ENCODE measurements at regions not wholly inside any gene's neighbourhood (a gene's known extent, or its start where the extent isn't known, plus 50 kb on each side); places are given as distances from the start of the nearest gene placed in this dataset.
"Not testable (repeated sequence)": the region's sequence is repeated elsewhere in the genome, so short reads cannot be mapped to it uniquely, and the experiment has no call there.

- H3K9me2 ChIP-seq (ENCODE audit: insufficient read depth, low read length), result no peaks in the 10 kb centered on the region
- no peak overlapping the region for H2AFZ ChIP-seq (ENCODE audit: low read length)
- no peak for TF ChIP-seq CTCF (conservative IDR thresholded peaks at IDR 0.05; ENCODE audit: low read length)
- no peaks in the 10 kb centered on the region for H3K36me3 ChIP-seq (ENCODE audit: insufficient read depth, low read length)
- H3K4me3 ChIP-seq (ENCODE audit: low read depth, low read length, poor library complexity, severe bottlenecking), result no peak overlapping the region
- H3K4me1 ChIP-seq (ENCODE audit: insufficient read depth, low read length, poor library complexity, severe bottlenecking), result no peaks in the 10 kb centered on the region
- no peak overlapping the region for H3K27ac ChIP-seq (ENCODE audit: low read depth, low read length, poor library complexity, severe bottlenecking)
- no peak overlapping the region for H3K4me2 ChIP-seq (ENCODE audit: low read length)
- no peaks in the 10 kb centered on the region for H3K79me2 ChIP-seq (ENCODE audit: insufficient read depth, low read depth, low read length)
- ChIA-PET CTCF (ENCODE audit: unreplicated experiment) (no interaction called here), POLR2A (no interaction called here)
- intact Hi-C loops (cut with micrococcal nuclease; ENCODE audit: unreplicated experiment), result no loop called here
- no TSS peak for BruUV-seq (replicated peaks)
- DNase-seq (ENCODE audit: low spot score), result no peak
- H3K9me3 ChIP-seq (ENCODE audit: low read length), result no peaks in the 10 kb centered on the region
- H4K20me1 ChIP-seq (ENCODE audit: insufficient read depth, low read length), result no peaks in the 10 kb centered on the region
These were observed 243.3 kb downstream of the BRINP2 start for GRCh38 chr1:177413982-177414596.

GRCh38 chr1:177411381-177411780, 240.6 kb downstream of the BRINP2 start:
- Histone ChIP-seq H3K36me3 (ENCODE audit: insufficient read depth, low read length) (no peaks in the 10 kb centered on the region), H2AFZ (ENCODE audit: low read length) (no peak overlapping the region), H3K9me2 (ENCODE audit: insufficient read depth, low read length) (no peaks in the 10 kb centered on the region), H3K9me3 (ENCODE audit: low read length) (no peaks in the 10 kb centered on the region), H3K4me2 (ENCODE audit: low read length) (no peak overlapping the region), H3K4me1 (ENCODE audit: insufficient read depth, low read length, poor library complexity, severe bottlenecking) (no peaks in the 10 kb centered on the region), H3K27ac (ENCODE audit: low read depth, low read length, poor library complexity, severe bottlenecking) (no peak overlapping the region), H3K79me2 (ENCODE audit: insufficient read depth, low read depth, low read length) (no peaks in the 10 kb centered on the region), H3K4me3 (ENCODE audit: low read depth, low read length, poor library complexity, severe bottlenecking) (no peak overlapping the region), H4K20me1 (ENCODE audit: insufficient read depth, low read length) (no peaks in the 10 kb centered on the region)
- no peak for DNase-seq (ENCODE audit: low spot score)
- no TSS peak for BruUV-seq (replicated peaks)
- ChIA-PET POLR2A (interaction anchor here (0.5 kb wide), 1 partner anchor 184 kb away, joined by 3 read pairs; no protein-coding TSS in a partner anchor), CTCF (ENCODE audit: unreplicated experiment) (no interaction called here)
- TF ChIP-seq CTCF (conservative IDR thresholded peaks at IDR 0.05; ENCODE audit: low read length) (no peak), EZH2phosphoT487 (IDR thresholded peaks at IDR 0.05; ENCODE audit: borderline replicate concordance, low read depth, low read length) (no peak)
- intact Hi-C loops (cut with micrococcal nuclease; ENCODE audit: unreplicated experiment), result no loop called here

- Histone ChIP-seq H4K20me1 (ENCODE audit: insufficient read depth, low read length) (no peaks in the 10 kb centered on the region), H3K4me3 (ENCODE audit: low read depth, low read length, poor library complexity, severe bottlenecking) (no peak overlapping the region), H3K4me2 (ENCODE audit: low read length) (no peak overlapping the region), H3K79me2 (ENCODE audit: insufficient read depth, low read depth, low read length) (no peaks in the 10 kb centered on the region), H3K9me2 (ENCODE audit: insufficient read depth, low read length) (no peaks in the 10 kb centered on the region), H3K9me3 (ENCODE audit: low read length) (no peaks in the 10 kb centered on the region), H3K36me3 (ENCODE audit: insufficient read depth, low read length) (no peaks in the 10 kb centered on the region), H3K4me1 (ENCODE audit: insufficient read depth, low read length, poor library complexity, severe bottlenecking) (no peaks in the 10 kb centered on the region), H2AFZ (ENCODE audit: low read length) (no peak overlapping the region), H3K27ac (ENCODE audit: low read depth, low read length, poor library complexity, severe bottlenecking) (no peak overlapping the region)
- ChIA-PET POLR2A (no interaction called here), CTCF (ENCODE audit: unreplicated experiment) (no interaction called here)
- TF ChIP-seq EZH2phosphoT487 (IDR thresholded peaks at IDR 0.05; ENCODE audit: borderline replicate concordance, low read depth, low read length) (no peak), CTCF (conservative IDR thresholded peaks at IDR 0.05; ENCODE audit: low read length) (no peak)
- no TSS peak for BruUV-seq (replicated peaks)
- intact Hi-C loops (cut with micrococcal nuclease; ENCODE audit: unreplicated experiment), result no loop called here
- peak; percentile 0 for DNase-seq (ENCODE audit: low spot score)
These were observed 239.5 kb downstream of the BRINP2 start for GRCh38 chr1:177410179-177410766.

- H3K36me3 ChIP-seq (ENCODE audit: insufficient read depth, low read length); H3K4me3 ChIP-seq (ENCODE audit: low read depth, low read length, poor library complexity, severe bottlenecking); BruUV-seq (replicated peaks); H3K9me3 ChIP-seq (ENCODE audit: low read length); CTCF ChIA-PET (ENCODE audit: unreplicated experiment); H3K79me2 ChIP-seq (ENCODE audit: insufficient read depth, low read depth, low read length); H3K27ac ChIP-seq (ENCODE audit: low read depth, low read length, poor library complexity, severe bottlenecking); H3K9me2 ChIP-seq (ENCODE audit: insufficient read depth, low read length); H3K4me1 ChIP-seq (ENCODE audit: insufficient read depth, low read length, poor library complexity, severe bottlenecking); H3K4me2 ChIP-seq (ENCODE audit: low read length); H2AFZ ChIP-seq (ENCODE audit: low read length); H4K20me1 ChIP-seq (ENCODE audit: insufficient read depth, low read length); intact Hi-C loops (cut with micrococcal nuclease; ENCODE audit: unreplicated experiment); POLR2A ChIA-PET; DNase-seq (ENCODE audit: low spot score): not testable (repeated sequence)
These were observed 235.6 kb downstream of the BRINP2 start for GRCh38 chr1:177406323-177406722.

All from OCI-LY7 (cell line).